GM18502 (cell line): ENCODE measurements at regions not wholly inside any gene's neighbourhood (a gene's known extent, or its start where the extent isn't known, plus 50 kb on each side); places are given as distances from the start of the nearest gene placed in this dataset.
A peak's percentile ranks its signal among the peaks of the same experiment; 100 is the strongest.

Experiments
- ATAC-seq: cut with Tn5 transposase; IDR thresholded peaks from one replicate; pipeline ENCODE4 v1.9.1; 2021; ENCODE audit warnings: mild to moderate bottlenecking; ENCODE audit not compliant: unreplicated experiment, poor library complexity

GRCh38 chrX:10798041-10798440 is 177.7 kb upstream of the MID1 start:
- ATAC-seq = no peak

- ATAC-seq = no peak
These were observed 180.4 kb upstream of the MID1 start for GRCh38 chrX:10800796-10801195.

GRCh38 chrX:10811111-10811510 is 190.7 kb upstream of the MID1 start:
- ATAC-seq = no peak

GRCh38 chrX:10813761-10814160 is 193.4 kb upstream of the MID1 start:
- no peak for ATAC-seq

- ATAC-seq = no peak
These were observed 198.3 kb upstream of the MID1 start for GRCh38 chrX:10818651-10819050.

GRCh38 chrX:10819973-10820372 is 199.6 kb upstream of the MID1 start:
- no peak for ATAC-seq

- ATAC-seq = no peak
These were observed 200.9 kb upstream of the MID1 start for GRCh38 chrX:10821293-10821692.

- no peak for ATAC-seq
These were observed 207.7 kb upstream of the MID1 start for GRCh38 chrX:10828036-10828435.

- no peak for ATAC-seq
These were observed 208.3 kb upstream of the MID1 start for GRCh38 chrX:10828640-10829039.

- ATAC-seq = no peak
These were observed 211.5 kb upstream of the MID1 start for GRCh38 chrX:10831716-10832502.

- no peak for ATAC-seq
These were observed 213.1 kb upstream of the MID1 start for GRCh38 chrX:10833299-10834169.

- no peak for ATAC-seq
These were observed 221.2 kb upstream of the MID1 start for GRCh38 chrX:10841579-10841978.

- no peak for ATAC-seq
These were observed 222.3 kb upstream of the MID1 start for GRCh38 chrX:10842646-10843045.

- ATAC-seq = no peak
These were observed 226.9 kb upstream of the MID1 start for GRCh38 chrX:10847333-10847732.

- ATAC-seq = no peak
These were observed 231.4 kb upstream of the MID1 start for GRCh38 chrX:10851809-10852208.

GRCh38 chrX:10854594-10854993 is 234.2 kb upstream of the MID1 start:
- no peak for ATAC-seq

- no peak for ATAC-seq
These were observed 235.5 kb upstream of the MID1 start for GRCh38 chrX:10855845-10856244.

GRCh38 chrX:10856797-10857196 is 236.4 kb upstream of the MID1 start:
- ATAC-seq = no peak

- no peak for ATAC-seq
These were observed 239.0 kb upstream of the MID1 start for GRCh38 chrX:10859353-10859752.

- peak; percentile 73 for ATAC-seq
These were observed 235.1 kb upstream of the HCCS start for GRCh38 chrX:10875995-10876394.

- ATAC-seq = no peak
These were observed 228.6 kb upstream of the HCCS start for GRCh38 chrX:10882484-10882883.

GRCh38 chrX:10884246-10884645 is 226.9 kb upstream of the HCCS start:
- ATAC-seq = no peak
